SHP77 (cell line): ENCODE measurements at regions not wholly inside any gene's neighbourhood (a gene's known extent, or its start where the extent isn't known, plus 50 kb on each side); places are given as distances from the start of the nearest gene placed in this dataset.
A peak's percentile ranks its signal among the peaks of the same experiment; 100 is the strongest.

ENCODE experiments used
- DNase-seq, 2 experiments: peaks; one replicate each; lab custom pipeline; 2025; lab: John Stamatoyannopoulos, UW

GRCh38 chr4:128355305-128355704, 67.7 kb upstream of the PGRMC2 start:
- DNase-seq, result no peak

- peak in 1 of 2 experiments; percentile 32 for DNase-seq
Observed at GRCh38 chr4:128354205-128354821, 66.7 kb upstream of the PGRMC2 start.

- DNase-seq, result no peak
Observed at GRCh38 chr4:128353791-128354190, 66.2 kb upstream of the PGRMC2 start.

- DNase-seq, result no peak
Observed at GRCh38 chr4:128351502-128351901, 63.9 kb upstream of the PGRMC2 start.

GRCh38 chr4:128350449-128351045, 62.9 kb upstream of the PGRMC2 start:
- peak; percentile 15 to 42 for DNase-seq

- DNase-seq, result peak; percentile 55 to 71
Observed at GRCh38 chr4:128349921-128350320, 62.3 kb upstream of the PGRMC2 start.

- peak in 1 of 2 experiments; percentile 8 for DNase-seq
Observed at GRCh38 chr4:128347930-128348660, 60.5 kb upstream of the PGRMC2 start.

- DNase-seq, result peak in 1 of 2 experiments; percentile 3
Observed at GRCh38 chr4:128347175-128347868, 59.7 kb upstream of the PGRMC2 start.

- DNase-seq, result no peak
Observed at GRCh38 chr4:128346054-128346716, 58.6 kb upstream of the PGRMC2 start.

- DNase-seq, result no peak
Observed at GRCh38 chr4:128345650-128346049, 58.0 kb upstream of the PGRMC2 start.

- no peak for DNase-seq
Observed at GRCh38 chr4:128342762-128343161, 55.1 kb upstream of the PGRMC2 start.

GRCh38 chr4:128341634-128342033, 54.0 kb upstream of the PGRMC2 start:
- no peak for DNase-seq

GRCh38 chr4:128338634-128339355, 51.2 kb upstream of the PGRMC2 start:
- no peak for DNase-seq

- no peak for DNase-seq
Observed at GRCh38 chr4:128337863-128338262, 50.2 kb upstream of the PGRMC2 start.
